ENCODE measurements at regions not wholly inside any gene's neighbourhood (a gene's known extent, or its start where the extent isn't known, plus 50 kb on each side); places are given as distances from the start of the nearest gene placed in this dataset.

DNA sequence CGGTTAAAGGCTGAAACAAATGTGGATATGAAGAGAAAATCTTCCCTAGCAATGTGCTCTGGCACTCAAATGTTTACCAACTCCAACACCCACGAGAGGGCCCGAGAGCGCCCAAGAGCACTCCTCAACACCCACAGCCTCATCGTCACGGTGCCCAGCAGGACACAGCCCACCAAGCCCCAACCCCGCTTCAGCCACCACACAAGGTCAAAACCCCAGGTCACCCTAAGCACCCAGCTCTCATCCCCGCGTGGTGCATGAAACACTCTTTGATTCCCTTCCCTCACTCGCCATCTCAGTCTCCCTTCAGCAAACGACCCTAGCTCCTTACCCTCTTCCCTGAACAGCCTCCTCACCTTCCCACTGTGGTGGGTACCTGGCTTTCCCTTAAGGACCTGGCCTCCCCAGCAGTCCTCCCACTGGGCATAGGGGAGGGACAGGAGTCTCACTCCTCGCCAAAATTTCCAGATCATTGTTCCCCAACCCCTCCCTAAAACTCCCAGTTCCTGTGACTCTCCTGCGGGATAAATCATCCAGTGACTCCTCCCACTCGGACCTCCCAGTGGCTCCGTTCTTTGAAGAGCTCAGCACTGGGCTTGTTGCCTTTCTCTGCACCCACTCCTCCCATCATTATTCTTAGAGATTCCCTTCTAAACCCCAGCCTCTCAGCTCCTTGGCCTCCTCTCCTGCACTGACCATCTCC is 170.4 kb upstream of the SYT6 start:
- no peak for DNase-seq
- TF ChIP-seq, protein P1, sequence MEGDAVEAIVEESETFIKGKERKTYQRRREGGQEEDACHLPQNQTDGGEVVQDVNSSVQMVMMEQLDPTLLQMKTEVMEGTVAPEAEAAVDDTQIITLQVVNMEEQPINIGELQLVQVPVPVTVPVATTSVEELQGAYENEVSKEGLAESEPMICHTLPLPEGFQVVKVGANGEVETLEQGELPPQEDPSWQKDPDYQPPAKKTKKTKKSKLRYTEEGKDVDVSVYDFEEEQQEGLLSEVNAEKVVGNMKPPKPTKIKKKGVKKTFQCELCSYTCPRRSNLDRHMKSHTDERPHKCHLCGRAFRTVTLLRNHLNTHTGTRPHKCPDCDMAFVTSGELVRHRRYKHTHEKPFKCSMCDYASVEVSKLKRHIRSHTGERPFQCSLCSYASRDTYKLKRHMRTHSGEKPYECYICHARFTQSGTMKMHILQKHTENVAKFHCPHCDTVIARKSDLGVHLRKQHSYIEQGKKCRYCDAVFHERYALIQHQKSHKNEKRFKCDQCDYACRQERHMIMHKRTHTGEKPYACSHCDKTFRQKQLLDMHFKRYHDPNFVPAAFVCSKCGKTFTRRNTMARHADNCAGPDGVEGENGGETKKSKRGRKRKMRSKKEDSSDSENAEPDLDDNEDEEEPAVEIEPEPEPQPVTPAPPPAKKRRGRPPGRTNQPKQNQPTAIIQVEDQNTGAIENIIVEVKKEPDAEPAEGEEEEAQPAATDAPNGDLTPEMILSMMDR (IDR thresholded peaks at IDR 0.05): no peak
- Mint-ChIP-seq H3K27me3 (no peaks in the 10 kb centered on the region), H3K27ac (no peak overlapping the region), H3K36me3 (ENCODE audit: low read depth) (no peaks in the 10 kb centered on the region), H3K4me3 (no peak overlapping the region), H3K4me1 (ENCODE audit: low read depth) (peaks cover 19% of the 10 kb centered on the region), H3K9me3 (no peaks in the 10 kb centered on the region)
- CTCF ChIA-PET: interaction anchor here (1.0 kb wide), 1 partner anchor 10 kb away, joined by 3 read pairs; no protein-coding TSS in a partner anchor
- no peak for ATAC-seq
- POLR2A ChIA-PET: no interaction called here
- intact Hi-C loops (cut with micrococcal nuclease): no loop called here

DNA sequence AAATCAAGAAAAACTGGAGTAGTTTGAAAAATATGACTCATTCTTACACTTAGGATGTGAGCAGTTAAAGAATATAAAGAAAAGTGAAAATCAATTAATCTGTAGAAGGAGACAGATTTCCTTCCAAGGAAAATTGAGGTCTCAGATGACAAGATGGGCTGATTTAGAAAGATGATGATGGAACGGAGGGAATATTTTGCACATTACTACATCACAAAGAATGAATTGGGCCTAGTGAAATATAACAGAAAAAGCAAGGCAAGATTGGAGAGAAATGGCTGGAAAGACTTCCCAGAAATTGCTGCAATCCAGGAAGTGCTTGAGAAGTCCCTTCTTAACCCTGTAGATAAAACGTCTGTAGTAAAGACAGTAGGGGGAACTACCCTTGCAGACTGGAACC is 169.1 kb upstream of the SYT6 start:
- Mint-ChIP-seq H3K27me3 (no peaks in the 10 kb centered on the region), H3K9me3 (no peaks in the 10 kb centered on the region), H3K36me3 (ENCODE audit: low read depth) (no peaks in the 10 kb centered on the region), H3K27ac (no peak overlapping the region), H3K4me1 (ENCODE audit: low read depth) (peaks cover 13% of the 10 kb centered on the region), H3K4me3 (no peak overlapping the region)
- TF ChIP-seq, protein P1 (IDR thresholded peaks at IDR 0.05): no peak
- DNase-seq (no peak), ATAC-seq (no peak)
- CTCF ChIA-PET: no interaction called here
- POLR2A ChIA-PET: no interaction called here
- intact Hi-C loops (cut with micrococcal nuclease): no loop called here

DNA sequence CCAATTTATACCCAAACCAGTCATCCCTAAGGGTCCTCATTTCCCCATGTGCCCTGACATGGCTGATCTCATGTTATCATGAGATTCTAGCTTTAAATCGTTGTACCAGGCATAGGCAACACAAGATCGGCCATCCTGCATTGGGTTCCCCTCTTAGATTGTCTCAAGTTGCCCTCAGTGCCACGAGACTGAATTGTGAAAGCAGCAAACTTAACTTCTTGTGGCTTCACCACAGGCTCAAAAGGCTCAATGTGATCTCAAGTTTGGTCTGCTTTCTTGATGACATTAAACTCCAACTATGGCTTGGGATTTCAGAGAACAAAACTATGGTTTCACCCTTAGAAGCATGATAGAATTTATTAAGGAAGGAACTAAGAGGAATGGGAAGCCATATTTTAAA is 168.5 kb upstream of the SYT6 start:
- CTCF ChIA-PET: no interaction called here
- Mint-ChIP-seq H3K27ac (no peak overlapping the region), H3K4me1 (ENCODE audit: low read depth) (peaks cover 13% of the 10 kb centered on the region), H3K27me3 (no peaks in the 10 kb centered on the region), H3K36me3 (ENCODE audit: low read depth) (no peaks in the 10 kb centered on the region), H3K4me3 (no peak overlapping the region), H3K9me3 (no peaks in the 10 kb centered on the region)
- POLR2A ChIA-PET: no interaction called here
- ATAC-seq (no peak), DNase-seq (no peak)
- TF ChIP-seq, protein P1 (IDR thresholded peaks at IDR 0.05): no peak
- intact Hi-C loops (cut with micrococcal nuclease): no loop called here

DNA sequence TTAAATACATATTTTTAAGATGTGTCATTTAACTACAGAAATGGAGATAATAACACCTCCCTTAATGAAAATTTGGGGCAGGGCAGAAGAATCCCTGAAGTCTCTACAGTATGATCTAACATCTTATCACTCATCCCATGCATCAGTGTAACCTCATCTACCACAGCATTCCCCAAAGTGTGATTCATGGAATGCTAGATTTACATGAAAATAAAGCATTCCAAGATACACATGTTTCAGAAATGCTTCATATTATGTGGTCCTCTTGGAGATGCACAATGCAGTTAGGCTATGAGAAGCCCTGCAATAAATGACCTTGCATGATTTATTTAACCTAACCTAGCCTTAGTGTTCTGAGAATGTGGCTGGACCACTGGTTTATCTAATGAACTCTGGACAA is 166.9 kb upstream of the SYT6 start:
- Mint-ChIP-seq H3K27ac (no peak overlapping the region), H3K4me3 (no peak overlapping the region), H3K4me1 (ENCODE audit: low read depth) (peaks cover 13% of the 10 kb centered on the region), H3K36me3 (ENCODE audit: low read depth) (no peaks in the 10 kb centered on the region), H3K27me3 (no peaks in the 10 kb centered on the region), H3K9me3 (no peaks in the 10 kb centered on the region)
- DNase-seq (no peak), ATAC-seq (no peak)
- ChIA-PET POLR2A (no interaction called here), CTCF (interaction anchor here (0.9 kb wide), 1 partner anchor 25 kb away, joined by 3 read pairs; no protein-coding TSS in a partner anchor)
- TF ChIP-seq, protein P1 (IDR thresholded peaks at IDR 0.05): no peak
- intact Hi-C loops (cut with micrococcal nuclease): no loop called here

DNA sequence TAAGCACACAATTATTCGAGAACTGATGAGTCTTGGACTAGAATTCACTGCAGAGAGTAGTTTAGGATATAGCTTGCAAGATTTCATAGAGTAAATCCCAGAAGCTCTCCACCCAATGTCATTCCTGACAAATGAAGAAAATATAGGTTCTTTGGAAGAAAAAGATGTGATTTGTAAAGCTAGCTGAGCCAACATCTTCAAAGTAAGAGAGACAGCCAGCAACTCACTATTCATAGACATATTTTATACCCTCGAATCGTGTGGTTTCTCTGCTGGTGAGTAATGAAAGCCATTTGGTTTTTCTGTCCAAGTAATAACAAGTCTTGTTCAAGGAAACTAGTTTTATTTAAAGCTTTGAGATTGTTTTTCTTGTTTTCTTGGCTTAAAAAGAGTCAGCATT is 165.7 kb upstream of the SYT6 start:
- Mint-ChIP-seq H3K27me3 (no peaks in the 10 kb centered on the region), H3K4me3 (no peak overlapping the region), H3K27ac (no peak overlapping the region), H3K9me3 (no peaks in the 10 kb centered on the region), H3K36me3 (ENCODE audit: low read depth) (no peaks in the 10 kb centered on the region), H3K4me1 (ENCODE audit: low read depth) (peaks cover 10% of the 10 kb centered on the region)
- intact Hi-C loops (cut with micrococcal nuclease): no loop called here
- POLR2A ChIA-PET: no interaction called here
- ATAC-seq (no peak), DNase-seq (no peak)
- TF ChIP-seq, protein P1 (IDR thresholded peaks at IDR 0.05): no peak
- CTCF ChIA-PET: interaction anchor here (0.7 to 2.2 kb wide), 2 partner anchors 15 to 28 kb away, joined by 3 to 7 read pairs; no protein-coding TSS in a partner anchor
